DOHH2 (cell line): ENCODE measurements at regions not wholly inside any gene's neighbourhood (a gene's known extent, or its start where the extent isn't known, plus 50 kb on each side); places are given as distances from the start of the nearest gene placed in this dataset.
A peak's percentile ranks its signal among the peaks of the same experiment; 100 is the strongest.

Experiments
- H3F3A ChIP-seq: fragments of 200-600 bp; sonication (generic), shearing (Covaris generic); 2 replicates; pipeline ENCODE4 v1.6.0; 2016; ENCODE audit warnings: antibody characterized with exemption, mild to moderate bottlenecking; ENCODE audit not compliant: control insufficient read depth, insufficient read depth
- H3K27ac ChIP-seq: fragments of 200-600 bp; sonication (generic); 2 replicates; pipeline ENCODE4 v1.5.1; 2014; ENCODE audit warnings: low read depth, mild to moderate bottlenecking, low read length, moderate library complexity
- H3K27me3 ChIP-seq: fragments of 200-600 bp; sonication (generic); 2 replicates; pipeline ENCODE4 v1.6.1; 2014; ENCODE audit warnings: mild to moderate bottlenecking, low read length, mixed read lengths; ENCODE audit not compliant: control insufficient read depth
- H3K36me3 ChIP-seq: fragments of 200-600 bp; sonication (generic); 2 replicates; pipeline ENCODE4 v1.6.1; 2014; ENCODE audit warnings: mild to moderate bottlenecking, low read length, moderate library complexity, mixed read lengths; ENCODE audit not compliant: control insufficient read depth
- H3K4me1 ChIP-seq: fragments of 200-600 bp; sonication (generic); 2 replicates; pipeline ENCODE4 v1.6.1; 2014; ENCODE audit warnings: mild to moderate bottlenecking, low read length, mixed read lengths; ENCODE audit not compliant: control insufficient read depth
- H3K4me2 ChIP-seq: fragments of 200-600 bp; sonication (generic); 2 replicates; pipeline ENCODE4 v1.6.0; 2014; ENCODE audit warnings: mild to moderate bottlenecking, low read length, moderate library complexity
- H3K4me3 ChIP-seq: fragments of 200-600 bp; sonication (generic); 2 replicates; pipeline ENCODE4 v1.5.1; 2014; ENCODE audit warnings: mild to moderate bottlenecking, low read length, mixed read lengths
- H3K79me2 ChIP-seq: fragments of 200-600 bp; sonication (generic); 2 replicates; pipeline ENCODE4 v1.6.1; 2014; ENCODE audit warnings: mild to moderate bottlenecking, low read length, mixed read lengths; ENCODE audit not compliant: control insufficient read depth
- H3K9me2 ChIP-seq: fragments of 200-600 bp; sonication (generic); replicated peaks from 2 replicates; pipeline ENCODE4 v1.6.1; 2014; ENCODE audit warnings: mild to moderate bottlenecking, low read length, mixed read lengths; ENCODE audit not compliant: control insufficient read depth
- H3K9me3 ChIP-seq: fragments of 200-600 bp; sonication (generic); 2 replicates; pipeline ENCODE4 v1.6.1; 2014; ENCODE audit warnings: antibody characterized with exemption, low read length, mixed read lengths; ENCODE audit not compliant: control insufficient read depth, insufficient read depth
- H4K20me1 ChIP-seq: fragments of 200-600 bp; sonication (generic); 2 replicates; pipeline ENCODE4 v1.6.0; 2014; ENCODE audit warnings: low read depth, mild to moderate bottlenecking, antibody characterized with exemption, low read length, moderate library complexity; ENCODE audit not compliant: control insufficient read depth, insufficient read depth
- CTCF ChIP-seq: fragments of 200-600 bp; sonication (generic); IDR thresholded peaks from one replicate; pipeline ENCODE4 v1.5.1; 2014; ENCODE audit warnings: antibody characterized with exemption, mild to moderate bottlenecking, low read depth, low read length; ENCODE audit not compliant: poor library complexity, severe bottlenecking
- EZH2phosphoT487 ChIP-seq: fragments of 200-600 bp; sonication (generic); IDR thresholded peaks from 2 replicates; pipeline ENCODE4 v1.6.1; 2017; ENCODE audit warnings: borderline replicate concordance, mild to moderate bottlenecking, antibody characterized with exemption, low read length, moderate library complexity, mixed read lengths

GRCh38 chr2:17104454-17104853, 413.8 kb downstream of the RAD51AP2 start:
- no peak for TF ChIP-seq CTCF
- no peak for TF ChIP-seq EZH2phosphoT487
- H3K4me2 ChIP-seq: peak overlapping the region; percentile 60
- no peaks in the 10 kb centered on the region for H3K9me2 ChIP-seq
- no peaks in the 10 kb centered on the region for H3K79me2 ChIP-seq
- H3K4me1 ChIP-seq: peaks cover 23% of the 10 kb centered on the region
- H3F3A ChIP-seq: no peaks in the 10 kb centered on the region
- no peaks in the 10 kb centered on the region for H3K36me3 ChIP-seq
- H4K20me1 ChIP-seq: no peaks in the 10 kb centered on the region
- H3K27ac ChIP-seq: no peak overlapping the region
- no peaks in the 10 kb centered on the region for H3K27me3 ChIP-seq
- H3K4me3 ChIP-seq: peak overlapping the region; percentile 44
- H3K9me3 ChIP-seq: no peaks in the 10 kb centered on the region

GRCh38 chr2:17101596-17101995, 416.6 kb downstream of the RAD51AP2 start:
- no peaks in the 10 kb centered on the region for H3K9me3 ChIP-seq
- no peak overlapping the region for H3K4me3 ChIP-seq
- H4K20me1 ChIP-seq: no peaks in the 10 kb centered on the region
- peaks cover 23% of the 10 kb centered on the region for H3K4me1 ChIP-seq
- TF ChIP-seq CTCF (no peak), EZH2phosphoT487 (no peak)
- no peak overlapping the region for H3K27ac ChIP-seq
- H3K9me2 ChIP-seq: no peaks in the 10 kb centered on the region
- H3K36me3 ChIP-seq: no peaks in the 10 kb centered on the region
- no peaks in the 10 kb centered on the region for H3K27me3 ChIP-seq
- no peak overlapping the region for H3K4me2 ChIP-seq
- no peaks in the 10 kb centered on the region for H3K79me2 ChIP-seq
- H3F3A ChIP-seq: no peaks in the 10 kb centered on the region

GRCh38 chr2:17101091-17101490, 417.1 kb downstream of the RAD51AP2 start:
- no peaks in the 10 kb centered on the region for H4K20me1 ChIP-seq
- no peaks in the 10 kb centered on the region for H3F3A ChIP-seq
- no peaks in the 10 kb centered on the region for H3K9me3 ChIP-seq
- H3K27me3 ChIP-seq: no peaks in the 10 kb centered on the region
- H3K36me3 ChIP-seq: no peaks in the 10 kb centered on the region
- TF ChIP-seq CTCF (no peak), EZH2phosphoT487 (no peak)
- H3K79me2 ChIP-seq: no peaks in the 10 kb centered on the region
- H3K4me1 ChIP-seq: peaks cover 23% of the 10 kb centered on the region
- H3K4me3 ChIP-seq: no peak overlapping the region
- H3K4me2 ChIP-seq: no peak overlapping the region
- H3K9me2 ChIP-seq: no peaks in the 10 kb centered on the region
- no peak overlapping the region for H3K27ac ChIP-seq

- Histone ChIP-seq H3K9me3 (no peaks in the 10 kb centered on the region), H3K4me2 (no peak overlapping the region), H3K27me3 (no peaks in the 10 kb centered on the region), H3K36me3 (no peaks in the 10 kb centered on the region), H3K27ac (no peak overlapping the region), H3K79me2 (no peaks in the 10 kb centered on the region), H4K20me1 (no peaks in the 10 kb centered on the region), H3F3A (no peaks in the 10 kb centered on the region), H3K4me1 (peaks cover 2% of the 10 kb centered on the region), H3K9me2 (no peaks in the 10 kb centered on the region), H3K4me3 (no peak overlapping the region)
- TF ChIP-seq CTCF: no peak
- no peak for TF ChIP-seq EZH2phosphoT487
These were observed 422.9 kb downstream of the RAD51AP2 start for GRCh38 chr2:17095340-17095739.
